ENCODE measurements at regions not wholly inside any gene's neighbourhood (a gene's known extent, or its start where the extent isn't known, plus 50 kb on each side); places are given as distances from the start of the nearest gene placed in this dataset.

DNA sequence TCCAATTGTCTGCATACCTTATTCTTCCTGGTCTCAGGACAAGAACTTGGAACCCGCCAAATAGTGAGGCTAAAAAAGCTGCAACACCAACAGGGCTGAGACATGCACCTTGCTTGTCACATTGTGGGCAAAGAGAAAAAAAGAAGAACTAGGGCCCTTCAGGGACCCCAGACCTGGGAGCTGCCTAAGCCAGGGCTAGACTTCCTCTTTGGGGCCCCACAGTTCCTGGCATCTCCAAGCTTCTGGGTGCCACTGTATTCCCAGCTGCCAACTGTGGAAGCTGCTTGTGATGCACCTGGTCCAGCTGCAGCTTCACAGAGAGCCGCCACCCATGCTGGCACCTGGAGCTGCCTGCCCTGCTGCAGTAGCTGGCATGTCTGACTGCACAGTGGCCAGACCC lies 370.6 kb downstream of the CD83 start:
- TF ChIP-seq EP300 (IDR thresholded peaks at IDR 0.05) (no peak), POLR2A (IDR thresholded peaks at IDR 0.05) (no peak)
- TF ChIP-seq, protein P1, sequence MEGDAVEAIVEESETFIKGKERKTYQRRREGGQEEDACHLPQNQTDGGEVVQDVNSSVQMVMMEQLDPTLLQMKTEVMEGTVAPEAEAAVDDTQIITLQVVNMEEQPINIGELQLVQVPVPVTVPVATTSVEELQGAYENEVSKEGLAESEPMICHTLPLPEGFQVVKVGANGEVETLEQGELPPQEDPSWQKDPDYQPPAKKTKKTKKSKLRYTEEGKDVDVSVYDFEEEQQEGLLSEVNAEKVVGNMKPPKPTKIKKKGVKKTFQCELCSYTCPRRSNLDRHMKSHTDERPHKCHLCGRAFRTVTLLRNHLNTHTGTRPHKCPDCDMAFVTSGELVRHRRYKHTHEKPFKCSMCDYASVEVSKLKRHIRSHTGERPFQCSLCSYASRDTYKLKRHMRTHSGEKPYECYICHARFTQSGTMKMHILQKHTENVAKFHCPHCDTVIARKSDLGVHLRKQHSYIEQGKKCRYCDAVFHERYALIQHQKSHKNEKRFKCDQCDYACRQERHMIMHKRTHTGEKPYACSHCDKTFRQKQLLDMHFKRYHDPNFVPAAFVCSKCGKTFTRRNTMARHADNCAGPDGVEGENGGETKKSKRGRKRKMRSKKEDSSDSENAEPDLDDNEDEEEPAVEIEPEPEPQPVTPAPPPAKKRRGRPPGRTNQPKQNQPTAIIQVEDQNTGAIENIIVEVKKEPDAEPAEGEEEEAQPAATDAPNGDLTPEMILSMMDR (IDR thresholded peaks at IDR 0.05): no peak
- no peaks in the 10 kb centered on the region for H3K27me3 ChIP-seq
- H3K4me3 ChIP-seq: no peak overlapping the region
- 97 to 100% (median 99%) methylated on average over 2 of the region's 2 CpGs for WGBS, 3 donors
- no peak for DNase-seq
- H3K27ac ChIP-seq: no peak overlapping the region
- intact Hi-C loops (cut with DNase I): no loop called here
- H3K9me3 ChIP-seq: no peaks in the 10 kb centered on the region
- H3K4me1 ChIP-seq (ENCODE audit: insufficient read depth): no peaks in the 10 kb centered on the region
- H3K36me3 ChIP-seq: no peaks in the 10 kb centered on the region

DNA sequence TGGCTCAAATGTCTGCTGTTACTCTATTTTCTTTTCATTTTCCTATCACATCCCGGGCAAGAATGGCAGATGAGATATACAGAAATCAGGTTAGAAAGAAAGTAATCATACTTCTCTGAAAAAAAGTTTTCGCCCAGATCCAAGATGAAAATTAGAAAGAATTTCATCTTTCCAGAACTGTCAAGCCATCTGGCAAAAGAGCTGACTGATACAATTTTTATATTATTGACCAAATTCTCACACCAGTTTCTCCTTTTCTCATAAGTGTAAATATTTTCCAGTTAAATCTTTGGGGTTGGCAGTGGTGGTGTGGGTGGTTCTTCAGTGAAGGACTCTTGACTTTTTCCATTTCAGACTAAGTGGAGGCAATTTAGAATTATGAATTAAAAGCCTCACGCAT lies 371.9 kb downstream of the CD83 start:
- no peak for DNase-seq
- Histone ChIP-seq H3K4me3 (no peak overlapping the region), H3K27ac (no peak overlapping the region), H3K9me3 (no peaks in the 10 kb centered on the region), H3K27me3 (no peaks in the 10 kb centered on the region), H3K4me1 (ENCODE audit: insufficient read depth) (no peaks in the 10 kb centered on the region), H3K36me3 (no peaks in the 10 kb centered on the region)
- TF ChIP-seq, protein P1 (IDR thresholded peaks at IDR 0.05): no peak
- no peak for TF ChIP-seq POLR2A (IDR thresholded peaks at IDR 0.05)
- TF ChIP-seq EP300 (IDR thresholded peaks at IDR 0.05): no peak
- intact Hi-C loops (cut with DNase I): no loop called here
- WGBS, 3 donors: 74 to 87% (median 85%) methylated on average over 3 of the region's 3 CpGs

DNA sequence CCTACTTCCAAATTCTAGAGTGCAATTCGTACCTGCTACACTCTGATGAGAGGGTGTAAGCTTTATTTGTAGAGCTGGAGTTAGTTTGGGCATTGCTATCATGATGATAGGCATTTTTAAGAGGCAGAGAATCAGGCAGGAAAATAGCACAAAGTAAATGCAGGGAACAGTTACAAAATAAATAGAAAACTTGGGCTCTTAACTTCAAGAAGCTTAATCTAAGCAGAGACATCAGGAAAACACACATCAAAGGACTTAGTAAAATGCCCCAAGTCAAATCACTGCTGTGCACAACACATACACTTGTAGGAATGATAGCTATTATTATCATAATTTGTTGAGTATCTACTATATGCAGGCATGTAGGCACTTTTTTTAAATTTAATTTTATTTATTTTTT lies 381.2 kb downstream of the CD83 start:
- Histone ChIP-seq H3K4me1 (ENCODE audit: insufficient read depth) (no peaks in the 10 kb centered on the region), H3K27me3 (no peaks in the 10 kb centered on the region), H3K36me3 (no peaks in the 10 kb centered on the region), H3K9me3 (no peaks in the 10 kb centered on the region), H3K4me3 (no peak overlapping the region), H3K27ac (no peak overlapping the region)
- DNase-seq: no peak
- TF ChIP-seq EP300 (IDR thresholded peaks at IDR 0.05) (no peak), POLR2A (IDR thresholded peaks at IDR 0.05) (no peak)
- TF ChIP-seq, protein P1 (IDR thresholded peaks at IDR 0.05): no peak
- intact Hi-C loops (cut with DNase I): no loop called here
- 85 to 90% (median 87%) methylated on average over 1 of the region's 1 CpG for WGBS, 3 donors

DNA sequence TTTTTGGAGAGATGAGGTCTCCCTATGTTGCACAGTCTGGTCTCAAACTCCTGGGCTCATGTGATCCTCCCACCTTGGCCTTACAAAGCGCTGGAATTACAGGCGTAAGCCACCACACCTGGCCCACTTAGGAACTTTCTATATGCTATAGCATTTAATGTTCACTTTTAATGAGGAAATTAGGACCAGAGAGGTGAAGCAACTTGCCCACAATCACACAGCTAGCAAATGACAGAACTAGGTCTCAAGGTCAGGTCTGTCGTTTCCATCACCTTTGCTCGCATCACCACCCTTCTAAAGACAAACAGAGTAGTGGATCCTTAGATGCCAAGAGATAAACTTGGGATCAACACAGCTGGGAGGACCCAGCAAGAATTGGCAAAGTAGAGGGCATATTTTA lies 381.7 kb downstream of the CD83 start:
- DNase-seq: no peak
- no peak overlapping the region for H3K27ac ChIP-seq
- no peaks in the 10 kb centered on the region for H3K36me3 ChIP-seq
- intact Hi-C loops (cut with DNase I): no loop called here
- H3K9me3 ChIP-seq: no peaks in the 10 kb centered on the region
- no peaks in the 10 kb centered on the region for H3K4me1 ChIP-seq (ENCODE audit: insufficient read depth)
- WGBS, 3 donors: 78 to 93% (median 79%) methylated on average over 4 of the region's 4 CpGs
- TF ChIP-seq, protein P1 (IDR thresholded peaks at IDR 0.05): no peak
- TF ChIP-seq POLR2A (IDR thresholded peaks at IDR 0.05) (no peak), EP300 (IDR thresholded peaks at IDR 0.05) (no peak)
- H3K27me3 ChIP-seq: no peaks in the 10 kb centered on the region
- no peak overlapping the region for H3K4me3 ChIP-seq

DNA sequence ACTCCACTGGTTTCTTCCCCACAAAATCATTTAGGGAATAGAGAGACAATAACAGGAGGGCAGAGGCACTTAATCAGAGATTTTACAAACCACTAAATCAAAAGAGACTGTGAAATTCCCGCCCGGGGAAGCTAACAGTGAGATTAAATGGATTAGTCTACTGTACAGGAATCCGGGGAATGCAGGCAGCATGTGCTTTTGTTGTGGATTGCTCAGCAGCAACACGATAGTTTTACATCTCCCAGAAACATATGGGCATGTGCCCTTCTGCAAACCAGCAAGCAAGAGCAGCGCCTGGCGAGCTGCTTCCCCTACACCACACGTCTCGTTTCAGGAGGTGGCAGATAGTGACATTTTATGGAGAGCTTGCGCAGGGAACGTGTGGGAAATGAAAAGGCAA lies 382.3 kb downstream of the CD83 start:
- Histone ChIP-seq H3K4me3 (no peak overlapping the region), H3K27me3 (no peaks in the 10 kb centered on the region), H3K27ac (no peak overlapping the region), H3K4me1 (ENCODE audit: insufficient read depth) (no peaks in the 10 kb centered on the region), H3K9me3 (no peaks in the 10 kb centered on the region), H3K36me3 (no peaks in the 10 kb centered on the region)
- no peak for DNase-seq
- intact Hi-C loops (cut with DNase I): no loop called here
- TF ChIP-seq, protein P1 (IDR thresholded peaks at IDR 0.05): no peak
- TF ChIP-seq EP300 (IDR thresholded peaks at IDR 0.05): no peak
- no peak for TF ChIP-seq POLR2A (IDR thresholded peaks at IDR 0.05)
- WGBS, 3 donors: 14 to 57% (median 16%) methylated on average over 10 of the region's 10 CpGs
